CD8-positive, alpha-beta memory T cell (primary cell): ENCODE measurements at regions not wholly inside any gene's neighbourhood (a gene's known extent, or its start where the extent isn't known, plus 50 kb on each side); places are given as distances from the start of the nearest gene placed in this dataset.

Experiments
- CTCF ChIA-PET: fragments of 350-600 bp; sonication (Branson Sonifier 250); formaldehyde crosslinking; loops from one replicate; lab custom pipeline; 2021; ENCODE audit warnings: antibody characterized with exemption; lab: Charles Lee
- POLR2A ChIA-PET: fragments of 350-600 bp; sonication (Branson Sonifier 250); formaldehyde crosslinking; loops from one replicate; lab custom pipeline; 2021; ENCODE audit warnings: antibody characterized with exemption; lab: Charles Lee
- DNase-seq, 5 donors: peaks; one replicate each; pipeline versions ENCODE4 v3.0.0 to v3.0.0-alpha.2; 2020 to 2022; ENCODE audit warnings: mixed read lengths in 1 of 5
- H3K27ac ChIP-seq: one replicate; pipeline ENCODE4 v1.7.0; 2013; ENCODE audit warnings: low read depth, mild to moderate bottlenecking, low read length, moderate library complexity
- H3K27me3 ChIP-seq: 2 replicates; pipeline ENCODE4 v1.7.0; 2013; ENCODE audit warnings: low read length, mild to moderate bottlenecking; ENCODE audit not compliant: insufficient read depth, poor library complexity, severe bottlenecking
- H3K36me3 ChIP-seq: 2 replicates; pipeline ENCODE4 v1.7.0; 2013; ENCODE audit warnings: mild to moderate bottlenecking, low read length, moderate library complexity; ENCODE audit not compliant: insufficient read depth
- H3K4me1 ChIP-seq: 2 replicates; pipeline ENCODE4 v1.7.0; 2013; ENCODE audit warnings: mild to moderate bottlenecking, low read length, moderate library complexity; ENCODE audit not compliant: insufficient read depth
- H3K4me3 ChIP-seq: 2 replicates; pipeline ENCODE4 v1.7.0; 2013; ENCODE audit warnings: mild to moderate bottlenecking, low read length
- H3K9me3 ChIP-seq: 2 replicates; pipeline ENCODE4 v1.7.0; 2013; ENCODE audit warnings: mild to moderate bottlenecking, low read length
- H3K27ac Mint-ChIP-seq, 8 donors: one replicate each; pipeline ENCODE4 v1.8.0; 2020 to 2021; ENCODE audit warnings: mixed read lengths in 8 of 8, mild to moderate bottlenecking in 6 of 8, inconsistent platforms in 3 of 8, moderate library complexity in 3 of 8
- H3K27me3 Mint-ChIP-seq, 2 donors: one replicate each; pipeline ENCODE4 v1.8.0; 2020 to 2021; ENCODE audit warnings: mixed read lengths in 2 of 2, mild to moderate bottlenecking in 1 of 2, moderate library complexity in 1 of 2
- H3K36me3 Mint-ChIP-seq, 3 donors: one replicate each; pipeline ENCODE4 v1.8.0; 2020 to 2021; ENCODE audit warnings: mixed read lengths in 3 of 3, inconsistent platforms in 1 of 3, mild to moderate bottlenecking in 1 of 3
- H3K4me1 Mint-ChIP-seq, 3 donors: one replicate each; pipeline ENCODE4 v1.8.0; 2020 to 2021; ENCODE audit warnings: mixed read lengths in 3 of 3, inconsistent platforms in 1 of 3, mild to moderate bottlenecking in 1 of 3
- H3K4me3 Mint-ChIP-seq, 7 donors: one replicate each; pipeline ENCODE4 v1.8.0; 2020 to 2021; ENCODE audit warnings: mixed read lengths in 7 of 7, mild to moderate bottlenecking in 6 of 7, moderate library complexity in 4 of 7, inconsistent platforms in 2 of 7
- H3K9me3 Mint-ChIP-seq, 5 donors: one replicate each; pipeline ENCODE4 v1.8.0; 2020 to 2022; ENCODE audit warnings: mixed read lengths in 5 of 5, mild to moderate bottlenecking in 3 of 5, moderate library complexity in 2 of 5, inconsistent platforms in 1 of 5

DNA sequence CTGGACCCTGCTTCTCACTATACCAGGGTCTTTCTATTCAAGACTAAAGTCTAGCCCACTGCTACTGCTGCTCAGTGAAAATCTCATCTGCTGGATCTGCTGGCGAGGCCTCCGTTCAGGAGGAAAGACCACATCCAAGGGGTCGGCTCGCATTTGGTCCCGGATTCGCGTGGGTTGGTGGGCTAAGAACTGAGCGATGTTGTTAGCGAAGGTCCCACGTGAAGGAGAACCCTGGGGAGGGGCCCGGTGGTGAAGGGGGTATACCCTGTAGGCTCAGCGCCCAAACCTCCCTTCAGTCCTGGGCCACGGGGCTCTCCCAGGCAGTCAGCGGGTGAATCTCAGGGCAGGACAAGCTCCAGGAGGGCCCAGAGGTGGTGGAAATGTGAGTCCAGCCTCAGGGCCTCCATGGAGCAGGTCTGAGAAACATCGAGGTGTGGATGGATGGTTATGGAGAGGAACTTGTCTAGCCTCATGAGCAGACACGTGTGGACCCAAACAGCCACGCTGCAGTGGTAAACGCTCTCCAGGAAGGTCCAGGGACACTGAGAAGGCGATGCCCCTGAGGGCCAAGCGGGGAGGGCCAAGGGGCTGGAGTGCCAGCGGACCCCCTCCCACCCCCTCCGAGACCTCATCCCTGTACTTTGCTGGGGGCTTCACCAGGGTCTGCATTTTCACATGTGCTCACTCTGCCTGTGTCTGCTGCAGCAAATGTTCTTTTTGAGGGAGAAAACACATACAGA is 152.3 kb downstream of the CTTN start:
- DNase-seq: peak in 1 of 5 donors; percentile 24
- Histone ChIP-seq H3K4me1 (no peaks in the 10 kb centered on the region), H3K36me3 (no peaks in the 10 kb centered on the region), H3K4me3 (no peak overlapping the region), H3K9me3 (no peaks in the 10 kb centered on the region), H3K27me3 (no peaks in the 10 kb centered on the region), H3K27ac (no peak overlapping the region)
- Mint-ChIP-seq H3K4me1 (no peaks in the 10 kb centered on the region), H3K9me3 (peaks cover 0 to 2% (median 0%) of the 10 kb centered on the region in 5 donors), H3K27me3 (peaks cover 2 to 7% of the 10 kb centered on the region in 2 donors), H3K27ac (no peak overlapping the region), H3K4me3 (no peak overlapping the region), H3K36me3 (no peaks in the 10 kb centered on the region)
- POLR2A ChIA-PET: no interaction called here
- CTCF ChIA-PET: no interaction called here

- Mint-ChIP-seq H3K9me3 (peaks cover 0 to 2% (median 0%) of the 10 kb centered on the region in 5 donors), H3K27ac (no peak overlapping the region), H3K36me3 (no peaks in the 10 kb centered on the region), H3K27me3 (peaks cover 1 to 3% of the 10 kb centered on the region in 2 donors), H3K4me1 (no peaks in the 10 kb centered on the region), H3K4me3 (no peak overlapping the region)
- Histone ChIP-seq H3K36me3 (no peaks in the 10 kb centered on the region), H3K4me3 (no peak overlapping the region), H3K27ac (no peak overlapping the region), H3K9me3 (no peaks in the 10 kb centered on the region), H3K4me1 (no peaks in the 10 kb centered on the region), H3K27me3 (no peaks in the 10 kb centered on the region)
- ChIA-PET CTCF (no interaction called here), POLR2A (no interaction called here)
- peak in 1 of 5 donors; percentile 24 for DNase-seq
Measured at GRCh38 chr11:70551351-70552166, 153.2 kb downstream of the CTTN start.

- H3K9me3 ChIP-seq: no peaks in the 10 kb centered on the region
- Mint-ChIP-seq H3K4me1 (no peaks in the 10 kb centered on the region), H3K4me3 (no peak overlapping the region), H3K27ac (no peak overlapping the region), H3K9me3 (peaks cover 0 to 2% (median 0%) of the 10 kb centered on the region in 5 donors), H3K27me3 (no peaks in the 10 kb centered on the region), H3K36me3 (no peaks in the 10 kb centered on the region)
- no peaks in the 10 kb centered on the region for H3K4me1 ChIP-seq
- POLR2A ChIA-PET: no interaction called here
- no peaks in the 10 kb centered on the region for H3K27me3 ChIP-seq
- no peaks in the 10 kb centered on the region for H3K36me3 ChIP-seq
- H3K27ac ChIP-seq: no peak overlapping the region
- DNase-seq: peak in 1 of 5 donors; percentile 35
- H3K4me3 ChIP-seq: no peak overlapping the region
- CTCF ChIA-PET: no interaction called here
Measured at GRCh38 chr11:70552167-70553150, 154.1 kb downstream of the CTTN start.

- Mint-ChIP-seq H3K9me3 (peaks cover 0 to 2% (median 0%) of the 10 kb centered on the region in 5 donors), H3K27ac (no peak overlapping the region), H3K4me3 (no peak overlapping the region), H3K27me3 (peaks cover 0 to 1% of the 10 kb centered on the region in 2 donors), H3K36me3 (no peaks in the 10 kb centered on the region), H3K4me1 (no peaks in the 10 kb centered on the region)
- no peak for DNase-seq
- Histone ChIP-seq H3K4me3 (no peak overlapping the region), H3K9me3 (no peaks in the 10 kb centered on the region), H3K27me3 (no peaks in the 10 kb centered on the region), H3K36me3 (no peaks in the 10 kb centered on the region), H3K4me1 (no peaks in the 10 kb centered on the region), H3K27ac (no peak overlapping the region)
- POLR2A ChIA-PET: no interaction called here
- CTCF ChIA-PET: no interaction called here
Measured at GRCh38 chr11:70555078-70555477, 156.7 kb downstream of the CTTN start.

- DNase-seq: peak in 1 of 5 donors; percentile 12
- Histone ChIP-seq H3K4me1 (no peaks in the 10 kb centered on the region), H3K36me3 (no peaks in the 10 kb centered on the region), H3K27me3 (no peaks in the 10 kb centered on the region), H3K27ac (no peak overlapping the region), H3K9me3 (no peaks in the 10 kb centered on the region), H3K4me3 (no peak overlapping the region)
- peaks cover 0 to 2% (median 0%) of the 10 kb centered on the region in 5 donors for H3K9me3 Mint-ChIP-seq
- H3K4me1 Mint-ChIP-seq: no peaks in the 10 kb centered on the region
- H3K27ac Mint-ChIP-seq: no peak overlapping the region
- peaks cover 0 to 3% of the 10 kb centered on the region in 2 donors for H3K27me3 Mint-ChIP-seq
- no peak overlapping the region for H3K4me3 Mint-ChIP-seq
- ChIA-PET CTCF (interaction anchor here (1.6 kb wide), 1 partner anchor 10 kb away, joined by 3 read pairs; no protein-coding TSS in a partner anchor), POLR2A (no interaction called here)
- no peaks in the 10 kb centered on the region for H3K36me3 Mint-ChIP-seq
Measured at GRCh38 chr11:70556884-70557741, 158.8 kb downstream of the CTTN start.

DNA sequence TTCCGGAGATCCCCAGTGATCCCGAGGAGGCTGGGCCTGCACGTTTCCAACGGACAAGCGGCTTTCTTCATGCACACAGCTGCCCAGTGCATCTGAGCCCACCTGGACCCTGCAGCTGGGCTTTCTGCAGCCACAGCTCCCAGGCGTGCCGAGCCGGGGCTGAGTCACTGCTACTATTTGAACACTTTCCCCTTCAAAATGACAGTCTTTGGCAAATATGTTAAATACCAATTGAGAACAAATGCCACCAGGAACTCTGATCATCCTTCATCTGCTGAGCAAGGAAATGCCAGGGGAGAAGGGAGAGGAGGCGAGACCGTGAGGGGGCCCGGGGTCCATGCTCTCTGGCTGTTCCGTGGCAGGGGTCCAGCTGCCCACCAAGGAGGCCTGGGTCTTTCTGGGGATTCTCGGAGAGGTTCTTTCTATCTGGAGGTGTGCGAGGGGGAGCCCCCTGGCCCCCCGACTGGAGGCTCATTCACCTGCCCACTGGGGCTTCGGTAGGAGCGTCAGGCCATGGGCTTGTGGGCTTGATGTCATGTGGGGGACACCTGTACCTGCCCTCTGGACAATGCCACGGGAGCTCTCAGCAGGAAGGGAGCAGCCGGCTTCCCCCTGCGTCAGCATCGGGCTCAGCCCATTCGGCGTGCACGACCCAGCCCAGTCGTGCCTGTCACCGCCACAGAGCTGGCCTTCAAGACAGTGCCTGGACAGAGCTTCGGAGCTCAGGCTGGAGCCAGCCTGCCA is 159.6 kb downstream of the CTTN start:
- Mint-ChIP-seq H3K4me3 (no peak overlapping the region), H3K27ac (no peak overlapping the region), H3K36me3 (no peaks in the 10 kb centered on the region), H3K4me1 (no peaks in the 10 kb centered on the region), H3K27me3 (peaks cover 0 to 3% of the 10 kb centered on the region in 2 donors), H3K9me3 (peaks cover 0 to under 1% (median 0%) of the 10 kb centered on the region in 5 donors)
- H3K9me3 ChIP-seq: no peaks in the 10 kb centered on the region
- no peaks in the 10 kb centered on the region for H3K4me1 ChIP-seq
- H3K4me3 ChIP-seq: no peak overlapping the region
- H3K36me3 ChIP-seq: no peaks in the 10 kb centered on the region
- H3K27me3 ChIP-seq: no peaks in the 10 kb centered on the region
- no peak overlapping the region for H3K27ac ChIP-seq
- peak in 1 of 5 donors; percentile 27 for DNase-seq
- CTCF ChIA-PET: interaction anchor here (1.6 kb wide), 1 partner anchor 10 kb away, joined by 3 read pairs; no protein-coding TSS in a partner anchor
- POLR2A ChIA-PET: no interaction called here

GRCh38 chr11:70558681-70559080 is 160.4 kb downstream of the CTTN start:
- Mint-ChIP-seq H3K36me3 (no peaks in the 10 kb centered on the region), H3K4me3 (no peak overlapping the region), H3K27me3 (peaks cover 0 to 3% of the 10 kb centered on the region in 2 donors), H3K4me1 (no peaks in the 10 kb centered on the region), H3K9me3 (no peaks in the 10 kb centered on the region), H3K27ac (no peak overlapping the region)
- ChIA-PET POLR2A (no interaction called here), CTCF (no interaction called here)
- H3K27ac ChIP-seq: no peak overlapping the region
- no peaks in the 10 kb centered on the region for H3K9me3 ChIP-seq
- DNase-seq: peak in 1 of 5 donors; percentile 21
- H3K4me3 ChIP-seq: no peak overlapping the region
- H3K4me1 ChIP-seq: no peaks in the 10 kb centered on the region
- H3K27me3 ChIP-seq: no peaks in the 10 kb centered on the region
- no peaks in the 10 kb centered on the region for H3K36me3 ChIP-seq
